HEK293T (cell line): ENCODE measurements at regions not wholly inside any gene's neighbourhood (a gene's known extent, or its start where the extent isn't known, plus 50 kb on each side); places are given as distances from the start of the nearest gene placed in this dataset.

Experiments used
- ARNT ChIP-seq: fragments of 450-650 bp; IDR thresholded peaks from 2 replicates; pipeline ENCODE4 v1.6.1; 2017; ENCODE audit warnings: mild to moderate bottlenecking
- BHLHE40 ChIP-seq: fragments of 450-650 bp; IDR thresholded peaks from 2 replicates; pipeline ENCODE4 v1.6.1; 2016; ENCODE audit warnings: mild to moderate bottlenecking, moderate library complexity, borderline replicate concordance
- ELF4 ChIP-seq: fragments of 450-650 bp; IDR thresholded peaks from 2 replicates; pipeline ENCODE4 v1.6.1; 2017; ENCODE audit warnings: antibody characterized with exemption
- FOXK2 ChIP-seq: fragments of 450-650 bp; IDR thresholded peaks from 2 replicates; pipeline ENCODE4 v1.6.1; 2016; ENCODE audit warnings: mild to moderate bottlenecking
- FOXM1 ChIP-seq: fragments of 450-650 bp; IDR thresholded peaks from 2 replicates; pipeline ENCODE4 v1.6.1; 2017; ENCODE audit warnings: mild to moderate bottlenecking, borderline replicate concordance
- HDGF ChIP-seq: fragments of 450-650 bp; IDR thresholded peaks from 2 replicates; pipeline ENCODE4 v1.6.1; 2017; ENCODE audit warnings: antibody characterized with exemption, borderline replicate concordance
- L3MBTL2 ChIP-seq: fragments of 450-650 bp; conservative IDR thresholded peaks from 2 replicates; pipeline ENCODE4 v1.6.1; 2016; ENCODE audit warnings: mild to moderate bottlenecking
- NFRKB ChIP-seq: fragments of 450-650 bp; IDR thresholded peaks from 2 replicates; pipeline ENCODE4 v1.6.1; 2016; ENCODE audit warnings: mild to moderate bottlenecking, moderate library complexity
- SP1 ChIP-seq: fragments of 450-650 bp; IDR thresholded peaks from 2 replicates; pipeline ENCODE4 v1.6.1; 2017
- SUZ12 ChIP-seq: fragments of 450-650 bp; IDR thresholded peaks from 2 replicates; pipeline ENCODE4 v1.6.1; 2016; ENCODE audit warnings: mild to moderate bottlenecking
- TARDBP ChIP-seq: fragments of 450-650 bp; IDR thresholded peaks from 2 replicates; pipeline ENCODE4 v1.6.1; 2016
- ZNF384 ChIP-seq: fragments of 450-650 bp; IDR thresholded peaks from 2 replicates; pipeline ENCODE4 v1.6.1; 2016
- TF ChIP-seq, protein P1 (sequence below): fragments of 450-650 bp; IDR thresholded peaks from 2 replicates; pipeline ENCODE4 v1.6.1; 2016

DNA sequence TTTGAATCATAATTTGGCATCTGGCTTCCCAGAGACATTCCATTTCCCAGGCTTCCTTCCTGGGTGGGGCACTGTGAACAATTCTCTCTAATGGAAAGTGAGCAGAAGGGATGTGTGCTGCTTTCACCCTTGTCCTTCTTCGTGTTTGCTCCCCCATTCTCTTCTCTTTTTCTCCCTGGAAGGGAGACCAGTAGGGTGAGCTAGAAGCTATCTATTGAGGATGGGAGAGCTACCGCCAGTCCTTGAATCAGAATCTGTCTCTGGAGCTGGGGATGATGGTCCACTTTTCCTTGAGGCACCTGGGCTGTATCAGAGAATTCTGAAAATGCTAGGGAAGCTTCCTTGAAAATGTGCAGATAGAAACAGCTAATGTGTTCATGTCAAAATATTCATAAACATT is 453.9 kb downstream of the WDR72 start:
- TF ChIP-seq ARNT (no peak), NFRKB (no peak), FOXM1 (no peak), ELF4 (no peak), HDGF (no peak), TARDBP (no peak), SP1 (no peak), SUZ12 (no peak), ZNF384 (no peak), FOXK2 (no peak), BHLHE40 (no peak), L3MBTL2 (no peak)
- TF ChIP-seq, protein P1, sequence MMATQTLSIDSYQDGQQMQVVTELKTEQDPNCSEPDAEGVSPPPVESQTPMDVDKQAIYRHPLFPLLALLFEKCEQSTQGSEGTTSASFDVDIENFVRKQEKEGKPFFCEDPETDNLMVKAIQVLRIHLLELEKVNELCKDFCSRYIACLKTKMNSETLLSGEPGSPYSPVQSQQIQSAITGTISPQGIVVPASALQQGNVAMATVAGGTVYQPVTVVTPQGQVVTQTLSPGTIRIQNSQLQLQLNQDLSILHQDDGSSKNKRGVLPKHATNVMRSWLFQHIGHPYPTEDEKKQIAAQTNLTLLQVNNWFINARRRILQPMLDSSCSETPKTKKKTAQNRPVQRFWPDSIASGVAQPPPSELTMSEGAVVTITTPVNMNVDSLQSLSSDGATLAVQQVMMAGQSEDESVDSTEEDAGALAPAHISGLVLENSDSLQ: no peak
